H9 (cell line): ENCODE measurements at regions not wholly inside any gene's neighbourhood (a gene's known extent, or its start where the extent isn't known, plus 50 kb on each side); places are given as distances from the start of the nearest gene placed in this dataset.

Source experiments
- DNase-seq: peaks from one replicate; pipeline ENCODE4 v3.0.0-alpha.2; 2017
- H2AFZ ChIP-seq: one replicate; pipeline ENCODE4 v1.6.1; 2013; ENCODE audit warnings: mild to moderate bottlenecking, low read length, control low read depth, moderate library complexity
- H2AK5ac ChIP-seq: 2 replicates; pipeline ENCODE4 v1.6.1; 2013; ENCODE audit warnings: low read length, control low read depth, mixed read lengths; ENCODE audit not compliant: insufficient read length
- H2BK120ac ChIP-seq: one replicate; pipeline ENCODE4 v1.6.1; 2013; ENCODE audit warnings: low read depth, mild to moderate bottlenecking, low read length, control low read depth, inconsistent platforms; ENCODE audit not compliant: poor library complexity, severe bottlenecking
- H2BK12ac ChIP-seq: 2 replicates; pipeline ENCODE4 v1.6.1; 2013; ENCODE audit warnings: low read length, control low read depth, mixed read lengths, low read depth; ENCODE audit not compliant: insufficient read length
- H2BK15ac ChIP-seq: 2 replicates; pipeline ENCODE4 v1.6.1; 2013; ENCODE audit warnings: low read depth, low read length, control low read depth
- H2BK20ac ChIP-seq: one replicate; pipeline ENCODE4 v1.6.1; 2013; ENCODE audit warnings: low read depth, mild to moderate bottlenecking, low read length, control low read depth, inconsistent platforms; ENCODE audit not compliant: poor library complexity, severe bottlenecking
- H2BK5ac ChIP-seq: 2 replicates; pipeline ENCODE4 v1.6.1; 2013; ENCODE audit warnings: low read length, control low read depth, mixed read lengths; ENCODE audit not compliant: insufficient read length
- H3K14ac ChIP-seq: 2 replicates; pipeline ENCODE4 v1.6.1; 2013; ENCODE audit warnings: low read length, control low read depth; ENCODE audit not compliant: insufficient read depth
- H3K18ac ChIP-seq: 2 replicates; pipeline ENCODE4 v1.6.1; 2013; ENCODE audit warnings: low read depth, mild to moderate bottlenecking, mixed read lengths, low read length, control low read depth; ENCODE audit not compliant: insufficient read length
- H3K23ac ChIP-seq: 2 replicates; pipeline ENCODE4 v1.6.1; 2013; ENCODE audit warnings: low read length, control low read depth, mixed read lengths, low read depth; ENCODE audit not compliant: insufficient read length
- H3K23me2 ChIP-seq: 2 replicates; pipeline ENCODE4 v1.6.1; 2013; ENCODE audit warnings: low read depth, mild to moderate bottlenecking, mixed read lengths, low read length, control low read depth; ENCODE audit not compliant: insufficient read length, poor library complexity, severe bottlenecking
- H3K27ac ChIP-seq: 2 replicates; pipeline ENCODE4 v1.5.1; 2013; ENCODE audit warnings: low read length, control low read depth, mixed read lengths, low read depth; ENCODE audit not compliant: insufficient read length
- H3K27me3 ChIP-seq: 2 replicates; pipeline ENCODE4 v1.6.1; 2013; ENCODE audit warnings: low read length, control low read depth, inconsistent platforms; ENCODE audit not compliant: insufficient read depth
- H3K4ac ChIP-seq: 2 replicates; pipeline ENCODE4 v1.6.1; 2013; ENCODE audit warnings: low read depth, mild to moderate bottlenecking, control low read depth, inconsistent platforms, low read length, moderate library complexity
- H3K4me1 ChIP-seq: 2 replicates; pipeline ENCODE4 v1.6.1; 2013; ENCODE audit warnings: low read length, control low read depth, inconsistent platforms; ENCODE audit not compliant: insufficient read depth
- H3K4me2 ChIP-seq: 2 replicates; pipeline ENCODE4 v1.6.1; 2013; ENCODE audit warnings: low read length, control low read depth, mixed read lengths; ENCODE audit not compliant: insufficient read length, insufficient read depth
- H3K56ac ChIP-seq: 2 replicates; pipeline ENCODE4 v1.6.1; 2013; ENCODE audit warnings: low read depth, mild to moderate bottlenecking, mixed read lengths, low read length, control low read depth; ENCODE audit not compliant: insufficient read length
- H3K79me1 ChIP-seq: 2 replicates; pipeline ENCODE4 v1.6.1; 2013; ENCODE audit warnings: low read depth, mild to moderate bottlenecking, moderate library complexity, low read length, control low read depth, inconsistent platforms; ENCODE audit not compliant: insufficient read depth, poor library complexity, severe bottlenecking
- H3K79me2 ChIP-seq: 2 replicates; pipeline ENCODE4 v1.6.1; 2013; ENCODE audit warnings: low read length, control low read depth, inconsistent platforms; ENCODE audit not compliant: insufficient read depth
- H3K9ac ChIP-seq: 2 replicates; pipeline ENCODE4 v1.6.1; 2013; ENCODE audit warnings: low read length, control low read depth, mixed read lengths; ENCODE audit not compliant: insufficient read length; ENCODE audit errors: extremely low read depth
- H3K9me3 ChIP-seq: one replicate; pipeline ENCODE4 v1.6.1; 2013; ENCODE audit warnings: low read depth, low read length, inconsistent platforms; ENCODE audit not compliant: control insufficient read depth
- H3T11ph ChIP-seq: one replicate; pipeline ENCODE4 v1.6.1; 2013; ENCODE audit warnings: mild to moderate bottlenecking, low read length, control low read depth, inconsistent platforms
- H4K20me1 ChIP-seq: one replicate; pipeline ENCODE4 v1.6.1; 2013; ENCODE audit not compliant: control insufficient read depth, insufficient read length, insufficient read depth
- H4K5ac ChIP-seq: 2 replicates; pipeline ENCODE4 v1.6.1; 2013; ENCODE audit warnings: low read depth, mild to moderate bottlenecking, mixed read lengths, low read length, control low read depth; ENCODE audit not compliant: insufficient read length
- H4K8ac ChIP-seq: replicated peaks from 2 replicates; pipeline ENCODE4 v1.6.1; 2013; ENCODE audit warnings: low read length, control low read depth, mixed read lengths, low read depth; ENCODE audit not compliant: insufficient read length
- H4K91ac ChIP-seq: 2 replicates; pipeline ENCODE4 v1.6.1; 2013; ENCODE audit warnings: low read depth, mild to moderate bottlenecking, moderate library complexity, mixed read lengths, low read length, control low read depth; ENCODE audit not compliant: insufficient read length
- H3K27ac Mint-ChIP-seq, 3 experiments: 2 replicates in 2 of 3; 3 replicates in 1 of 3; pipeline ENCODE4 v1.8.0; 2020 to 2021; ENCODE audit warnings: mixed read lengths in 3 of 3, mild to moderate bottlenecking in 1 of 3, moderate library complexity in 1 of 3
- H3K27me3 Mint-ChIP-seq: 2 replicates; pipeline ENCODE4 v1.8.0; 2021; ENCODE audit warnings: low read depth, mild to moderate bottlenecking, moderate library complexity, mixed read lengths
- H3K36me3 Mint-ChIP-seq, 3 experiments: 2 replicates in 2 of 3; 3 replicates in 1 of 3; pipeline ENCODE4 v1.8.0; 2020 to 2021; ENCODE audit warnings: low read depth in 3 of 3, mixed read lengths in 3 of 3; ENCODE audit not compliant: insufficient read depth in 1 of 3
- H3K4me1 Mint-ChIP-seq, 2 experiments: 2 replicates each; pipeline ENCODE4 v1.8.0; 2020; ENCODE audit warnings: mixed read lengths in 2 of 2
- H3K4me3 Mint-ChIP-seq, 2 experiments: 2 replicates in 1 of 2; 3 replicates in 1 of 2; pipeline ENCODE4 v1.8.0; 2020 to 2021; ENCODE audit warnings: mild to moderate bottlenecking in 2 of 2, mixed read lengths in 2 of 2, moderate library complexity in 1 of 2
- H3K9me3 Mint-ChIP-seq, 2 experiments: 2 replicates in 1 of 2; 3 replicates in 1 of 2; pipeline ENCODE4 v1.8.0; 2020; ENCODE audit warnings: mild to moderate bottlenecking in 2 of 2, mixed read lengths in 2 of 2, moderate library complexity in 1 of 2
- WGBS: extraction: QIAGEN DNeasy Blood & Tissue Kit; methylation state at CpG from one replicate; pipeline ENCODE4 v1.1.7; 2013; ENCODE audit warnings: missing lambda C conversion rate, low lambda C conversion rate, mixed read lengths; ENCODE audit not compliant: insufficient read length; ENCODE audit errors: extremely low coverage; 5-methylcytosine and 5-hydroxymethylcytosine counted together
- TF ChIP-seq, protein P1 (sequence below): fragments of 200-600 bp; sonication (generic); conservative IDR thresholded peaks from 3 replicates; pipeline ENCODE4 v1.8.0; 2021; ENCODE audit warnings: antibody characterized with exemption, mild to moderate bottlenecking

DNA sequence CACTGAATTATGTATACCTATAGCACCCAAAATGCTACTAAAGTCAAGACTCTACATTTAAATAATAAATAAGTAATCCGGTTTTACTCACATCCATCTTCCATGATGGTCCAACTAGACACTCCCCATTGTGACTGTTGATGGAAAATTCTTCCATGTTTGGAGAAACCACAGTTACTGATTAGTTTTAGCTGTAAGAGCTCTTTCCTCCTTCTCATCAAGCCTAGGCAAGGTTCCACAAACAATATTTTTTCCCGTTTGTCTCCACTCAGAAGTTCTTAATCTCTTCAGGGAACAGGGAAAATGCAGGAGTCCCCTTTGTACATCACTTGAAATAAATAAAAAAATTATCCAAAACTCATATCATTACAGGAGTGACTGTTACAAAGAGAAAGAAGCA, 70.7 kb upstream of the EDNRB start:
- H2AK5ac ChIP-seq, result no peak overlapping the region
- no peaks in the 10 kb centered on the region for H4K20me1 ChIP-seq
- Mint-ChIP-seq H3K27ac (no peak overlapping the region), H3K9me3 (no peaks in the 10 kb centered on the region), H3K4me1 (peaks cover 5 to 11% of the 10 kb centered on the region in 2 experiments; a peak in 3 of 4 replicates), H3K27me3 (no peaks in the 10 kb centered on the region), H3K36me3 (no peaks in the 10 kb centered on the region), H3K4me3 (no peak overlapping the region)
- no peak overlapping the region for H2BK120ac ChIP-seq
- no peak overlapping the region for H2BK20ac ChIP-seq
- H3K4me1 ChIP-seq, result no peaks in the 10 kb centered on the region; the same call in 1 of the 2 replicates
- H2BK5ac ChIP-seq, result no peak overlapping the region
- TF ChIP-seq, protein P1, sequence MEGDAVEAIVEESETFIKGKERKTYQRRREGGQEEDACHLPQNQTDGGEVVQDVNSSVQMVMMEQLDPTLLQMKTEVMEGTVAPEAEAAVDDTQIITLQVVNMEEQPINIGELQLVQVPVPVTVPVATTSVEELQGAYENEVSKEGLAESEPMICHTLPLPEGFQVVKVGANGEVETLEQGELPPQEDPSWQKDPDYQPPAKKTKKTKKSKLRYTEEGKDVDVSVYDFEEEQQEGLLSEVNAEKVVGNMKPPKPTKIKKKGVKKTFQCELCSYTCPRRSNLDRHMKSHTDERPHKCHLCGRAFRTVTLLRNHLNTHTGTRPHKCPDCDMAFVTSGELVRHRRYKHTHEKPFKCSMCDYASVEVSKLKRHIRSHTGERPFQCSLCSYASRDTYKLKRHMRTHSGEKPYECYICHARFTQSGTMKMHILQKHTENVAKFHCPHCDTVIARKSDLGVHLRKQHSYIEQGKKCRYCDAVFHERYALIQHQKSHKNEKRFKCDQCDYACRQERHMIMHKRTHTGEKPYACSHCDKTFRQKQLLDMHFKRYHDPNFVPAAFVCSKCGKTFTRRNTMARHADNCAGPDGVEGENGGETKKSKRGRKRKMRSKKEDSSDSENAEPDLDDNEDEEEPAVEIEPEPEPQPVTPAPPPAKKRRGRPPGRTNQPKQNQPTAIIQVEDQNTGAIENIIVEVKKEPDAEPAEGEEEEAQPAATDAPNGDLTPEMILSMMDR, result no peak
- no peaks in the 10 kb centered on the region for H3K23me2 ChIP-seq
- H4K91ac ChIP-seq, result no peak overlapping the region
- H4K5ac ChIP-seq, result no peak overlapping the region
- no peak overlapping the region for H3K23ac ChIP-seq
- no peaks in the 10 kb centered on the region for H3K9me3 ChIP-seq
- no peak overlapping the region for H2BK15ac ChIP-seq
- no peak overlapping the region for H3K27ac ChIP-seq
- H3K4me2 ChIP-seq, result no peak overlapping the region
- H3K79me1 ChIP-seq, result no peaks in the 10 kb centered on the region
- no peak overlapping the region for H4K8ac ChIP-seq
- no peak overlapping the region for H3K9ac ChIP-seq
- H3K79me2 ChIP-seq, result no peaks in the 10 kb centered on the region
- no peaks in the 10 kb centered on the region for H3K27me3 ChIP-seq
- H3K18ac ChIP-seq, result no peak overlapping the region
- DNase-seq, result no peak
- no peak overlapping the region for H2AFZ ChIP-seq
- no peak overlapping the region for H3K14ac ChIP-seq
- no peak overlapping the region for H2BK12ac ChIP-seq
- no peak overlapping the region for H3K56ac ChIP-seq
- no CpG with 5 or more reads among the region's 2 CpGs for WGBS
- H3T11ph ChIP-seq, result no peak overlapping the region
- H3K4ac ChIP-seq, result no peak overlapping the region
